ENCODE measurements at regions not wholly inside any gene's neighbourhood (a gene's known extent, or its start where the extent isn't known, plus 50 kb on each side); places are given as distances from the start of the nearest gene placed in this dataset.

DNA sequence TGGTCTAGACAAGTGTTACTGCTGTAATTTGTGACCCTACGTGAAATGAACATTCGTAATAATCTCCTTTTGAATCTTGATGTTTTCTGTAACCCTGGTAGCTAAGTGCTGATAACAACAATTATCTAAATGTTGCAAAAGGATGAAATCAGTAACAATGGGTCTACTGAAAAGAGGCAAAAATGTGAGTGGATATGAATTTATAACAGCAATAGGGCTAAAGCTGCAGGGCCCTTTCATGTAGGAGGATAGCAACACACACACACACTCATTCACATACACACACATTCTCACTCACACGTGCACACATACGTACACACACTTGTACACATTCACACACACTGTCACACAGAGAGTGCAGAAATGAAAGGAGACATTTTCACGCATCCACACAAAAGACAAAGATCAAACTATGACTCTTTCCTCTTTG is 200.8 kb upstream of the NEBL start:
- no peak overlapping the region for H3K27ac Mint-ChIP-seq
- H3K27me3 Mint-ChIP-seq (ENCODE audit: low read depth) = no peaks in the 10 kb centered on the region
- peaks cover 20% of the 10 kb centered on the region for H3K4me1 Mint-ChIP-seq
- H3K36me3 Mint-ChIP-seq = no peaks in the 10 kb centered on the region
- no peak for DNase-seq (ENCODE audit: low spot score in 2 of 2, unreplicated experiment in 2 of 2)
- no peak overlapping the region for H3K4me3 Mint-ChIP-seq
- no peaks in the 10 kb centered on the region for H3K9me3 Mint-ChIP-seq
- TF ChIP-seq CTCF (IDR thresholded peaks at IDR 0.05; ENCODE audit: unreplicated experiment) = no peak

- no peaks in the 10 kb centered on the region for H3K36me3 Mint-ChIP-seq
- no peak for DNase-seq (ENCODE audit: low spot score in 2 of 2, unreplicated experiment in 2 of 2)
- no peak overlapping the region for H3K27ac Mint-ChIP-seq
- H3K4me3 Mint-ChIP-seq = no peak overlapping the region
- no peaks in the 10 kb centered on the region for H3K9me3 Mint-ChIP-seq
- TF ChIP-seq CTCF (IDR thresholded peaks at IDR 0.05; ENCODE audit: unreplicated experiment) = no peak
- H3K4me1 Mint-ChIP-seq = peaks cover 19% of the 10 kb centered on the region
- H3K27me3 Mint-ChIP-seq (ENCODE audit: low read depth) = peaks cover 2% of the 10 kb centered on the region
Observed at GRCh38 chr10:21095494-21096055, 198.5 kb upstream of the NEBL start.

GRCh38 chr10:21095073-21095472 is 198.0 kb upstream of the NEBL start:
- no peak for DNase-seq (ENCODE audit: low spot score in 2 of 2, unreplicated experiment in 2 of 2)
- Mint-ChIP-seq H3K4me3 (no peak overlapping the region), H3K9me3 (no peaks in the 10 kb centered on the region), H3K36me3 (no peaks in the 10 kb centered on the region), H3K27ac (no peak overlapping the region), H3K4me1 (peaks cover 17% of the 10 kb centered on the region), H3K27me3 (ENCODE audit: low read depth) (peaks cover 2% of the 10 kb centered on the region)
- no peak for TF ChIP-seq CTCF (IDR thresholded peaks at IDR 0.05; ENCODE audit: unreplicated experiment)

GRCh38 chr10:21092683-21093524 is 195.8 kb upstream of the NEBL start:
- peaks cover 10% of the 10 kb centered on the region for H3K27me3 Mint-ChIP-seq (ENCODE audit: low read depth)
- no peak for DNase-seq (ENCODE audit: low spot score in 2 of 2, unreplicated experiment in 2 of 2)
- H3K27ac Mint-ChIP-seq = peak overlapping the region; percentile 73
- TF ChIP-seq CTCF (IDR thresholded peaks at IDR 0.05; ENCODE audit: unreplicated experiment) = no peak
- H3K36me3 Mint-ChIP-seq = no peaks in the 10 kb centered on the region
- no peaks in the 10 kb centered on the region for H3K9me3 Mint-ChIP-seq
- H3K4me3 Mint-ChIP-seq = no peak overlapping the region
- peaks cover 9% of the 10 kb centered on the region for H3K4me1 Mint-ChIP-seq

GRCh38 chr10:21090609-21091082 is 193.5 kb upstream of the NEBL start:
- no peaks in the 10 kb centered on the region for H3K36me3 Mint-ChIP-seq
- no peak overlapping the region for H3K4me3 Mint-ChIP-seq
- DNase-seq (ENCODE audit: low spot score in 2 of 2, unreplicated experiment in 2 of 2) = no peak
- H3K4me1 Mint-ChIP-seq = peaks cover 9% of the 10 kb centered on the region
- no peak for TF ChIP-seq CTCF (IDR thresholded peaks at IDR 0.05; ENCODE audit: unreplicated experiment)
- H3K9me3 Mint-ChIP-seq = peaks cover 3% of the 10 kb centered on the region
- H3K27ac Mint-ChIP-seq = no peak overlapping the region
- peaks cover 10% of the 10 kb centered on the region for H3K27me3 Mint-ChIP-seq (ENCODE audit: low read depth)
